GM12864 (cell line): ENCODE measurements at regions not wholly inside any gene's neighbourhood (a gene's known extent, or its start where the extent isn't known, plus 50 kb on each side); places are given as distances from the start of the nearest gene placed in this dataset.

Experiments
- DNase-seq: peaks from one replicate; pipeline ENCODE4 v3.0.0-alpha.2; 2011; ENCODE audit warnings: low read depth
- H3K4me3 ChIP-seq: 2 replicates; pipeline ENCODE4 v1.5.1; 2011; ENCODE audit warnings: mild to moderate bottlenecking, low read depth, low read length, control low read depth
- TF ChIP-seq, protein P1 (sequence below): IDR thresholded peaks from 2 replicates; pipeline ENCODE4 v1.5.1; 2011; ENCODE audit warnings: low read depth, mild to moderate bottlenecking, moderate library complexity, low read length, control low read depth, inconsistent platforms; ENCODE audit errors: missing control alignments

DNA sequence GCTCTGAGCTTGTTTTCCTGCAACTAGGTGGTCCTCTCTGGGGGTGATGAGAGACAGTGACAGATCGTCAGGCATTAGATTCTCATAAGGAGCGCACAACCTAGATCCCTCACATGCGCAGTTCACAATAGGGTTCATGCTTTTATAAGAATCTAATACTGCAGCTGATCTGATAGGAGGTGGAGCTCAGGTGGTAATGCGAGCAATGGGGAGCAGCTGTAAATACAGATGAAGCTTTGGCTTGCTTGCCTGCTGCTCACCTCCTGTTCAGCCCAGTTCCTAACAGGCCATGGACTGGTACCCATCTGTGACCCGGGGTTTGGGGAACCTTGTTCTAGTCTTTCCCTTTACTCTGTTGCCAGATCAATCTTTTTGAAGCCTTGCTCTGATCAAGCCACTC is 89.5 kb upstream of the POU5F2 start:
- no peak for DNase-seq
- TF ChIP-seq, protein P1, sequence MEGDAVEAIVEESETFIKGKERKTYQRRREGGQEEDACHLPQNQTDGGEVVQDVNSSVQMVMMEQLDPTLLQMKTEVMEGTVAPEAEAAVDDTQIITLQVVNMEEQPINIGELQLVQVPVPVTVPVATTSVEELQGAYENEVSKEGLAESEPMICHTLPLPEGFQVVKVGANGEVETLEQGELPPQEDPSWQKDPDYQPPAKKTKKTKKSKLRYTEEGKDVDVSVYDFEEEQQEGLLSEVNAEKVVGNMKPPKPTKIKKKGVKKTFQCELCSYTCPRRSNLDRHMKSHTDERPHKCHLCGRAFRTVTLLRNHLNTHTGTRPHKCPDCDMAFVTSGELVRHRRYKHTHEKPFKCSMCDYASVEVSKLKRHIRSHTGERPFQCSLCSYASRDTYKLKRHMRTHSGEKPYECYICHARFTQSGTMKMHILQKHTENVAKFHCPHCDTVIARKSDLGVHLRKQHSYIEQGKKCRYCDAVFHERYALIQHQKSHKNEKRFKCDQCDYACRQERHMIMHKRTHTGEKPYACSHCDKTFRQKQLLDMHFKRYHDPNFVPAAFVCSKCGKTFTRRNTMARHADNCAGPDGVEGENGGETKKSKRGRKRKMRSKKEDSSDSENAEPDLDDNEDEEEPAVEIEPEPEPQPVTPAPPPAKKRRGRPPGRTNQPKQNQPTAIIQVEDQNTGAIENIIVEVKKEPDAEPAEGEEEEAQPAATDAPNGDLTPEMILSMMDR: no peak
- H3K4me3 ChIP-seq: no peak overlapping the region

DNA sequence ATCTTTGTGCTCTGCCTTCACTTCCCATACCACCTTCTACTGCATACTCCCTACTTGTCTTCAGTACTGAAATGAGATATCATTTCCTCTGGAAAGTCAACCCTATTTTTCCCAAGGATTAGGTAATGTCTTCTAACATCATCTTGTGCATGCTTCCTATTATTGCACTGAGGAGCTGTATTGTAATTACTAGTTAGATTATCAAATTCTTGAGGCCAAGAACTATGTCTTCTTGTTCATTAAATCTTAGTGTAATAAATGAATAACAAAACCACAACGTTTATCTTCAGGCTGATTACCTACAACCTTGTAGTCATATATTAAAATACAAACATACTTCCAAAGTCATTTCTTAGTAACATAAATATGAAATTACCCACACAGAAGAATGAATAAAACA is 87.9 kb upstream of the POU5F2 start:
- TF ChIP-seq, protein P1: no peak
- H3K4me3 ChIP-seq: no peak overlapping the region
- DNase-seq: no peak

DNA sequence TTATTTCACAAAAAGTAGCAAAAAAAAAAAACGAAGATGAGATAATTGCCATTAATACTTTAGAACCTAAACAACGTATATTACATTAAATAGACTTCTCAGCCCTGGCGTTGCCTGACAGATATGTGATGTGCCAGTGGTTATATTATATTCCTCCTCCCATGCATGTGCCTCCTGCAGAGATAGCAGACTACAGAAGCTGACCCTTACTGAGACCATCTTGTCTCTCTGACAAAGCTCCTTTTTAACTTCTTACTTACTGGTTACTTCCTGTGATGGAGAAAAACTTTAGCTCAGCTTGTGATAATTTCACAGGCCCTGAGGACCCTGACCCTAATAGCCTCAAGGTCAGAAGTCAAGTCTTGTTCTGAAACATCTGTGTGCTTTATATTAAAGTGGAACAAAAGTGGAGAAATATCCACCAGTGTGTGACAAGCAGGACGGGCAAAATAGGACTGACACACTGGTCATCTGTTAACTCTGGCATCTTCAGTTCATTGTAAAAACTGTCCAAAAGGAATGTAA is 80.6 kb upstream of the POU5F2 start:
- no peak for DNase-seq
- TF ChIP-seq, protein P1: no peak
- H3K4me3 ChIP-seq: no peak overlapping the region

DNA sequence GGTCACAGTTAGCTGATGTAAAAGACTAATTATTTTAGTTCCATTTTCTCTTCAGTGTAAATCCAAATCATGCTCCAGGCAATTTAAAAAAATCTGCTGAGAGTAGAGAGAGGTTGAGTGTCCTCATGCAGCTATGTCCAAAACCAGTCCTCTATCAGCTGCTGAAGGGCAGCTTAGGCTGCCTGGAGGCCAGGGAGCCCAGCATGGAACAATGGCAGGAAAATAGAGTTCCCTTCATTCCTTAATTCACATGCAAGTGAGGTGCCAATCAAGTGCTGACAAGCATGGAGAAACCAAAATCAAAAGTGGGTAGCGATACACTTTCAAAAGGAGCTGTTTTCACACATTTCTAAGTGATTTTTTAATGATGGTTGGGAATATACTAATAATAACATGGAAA is 78.3 kb upstream of the POU5F2 start:
- DNase-seq: no peak
- TF ChIP-seq, protein P1: no peak
- H3K4me3 ChIP-seq: no peak overlapping the region

DNA sequence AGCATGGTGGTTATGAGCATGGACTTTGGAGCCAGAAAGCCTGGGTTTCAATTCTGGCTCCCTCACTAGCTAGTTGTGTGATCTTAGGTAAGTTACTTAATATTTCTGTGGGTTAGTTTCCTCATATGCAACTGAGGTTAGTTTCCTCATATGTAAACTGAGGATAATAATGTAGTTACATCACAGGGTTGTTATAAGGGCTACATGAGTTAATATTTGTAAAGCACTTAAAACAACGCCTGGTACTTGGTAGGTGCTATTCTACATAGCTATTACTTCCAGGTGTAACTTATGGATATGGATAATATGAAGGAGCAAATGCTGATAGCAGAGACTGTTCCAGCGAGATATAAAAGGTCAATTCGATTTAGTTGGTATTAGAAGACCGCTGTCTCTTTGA is 69.4 kb upstream of the POU5F2 start:
- DNase-seq: no peak
- TF ChIP-seq, protein P1: no peak

DNA sequence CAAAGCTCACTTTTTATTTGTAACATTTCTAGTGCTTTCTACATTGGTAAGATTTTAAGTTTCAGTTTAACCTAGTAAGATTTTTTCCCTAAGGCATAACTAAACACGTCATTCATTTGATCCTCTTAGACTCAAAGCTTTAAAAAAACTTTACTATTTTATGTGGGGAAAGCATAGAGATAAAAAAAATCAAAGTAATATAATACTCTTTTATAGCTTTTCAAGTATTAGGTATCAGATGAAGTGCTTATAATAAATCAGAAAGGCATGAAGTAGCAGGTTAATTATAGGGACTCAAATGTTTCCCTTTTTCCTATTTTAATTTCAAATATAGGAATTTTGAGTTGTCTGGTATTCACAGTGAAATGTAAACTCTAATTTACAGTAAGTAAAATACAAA is 68.0 kb upstream of the POU5F2 start:
- no peak for DNase-seq
- TF ChIP-seq, protein P1: no peak
- no peak overlapping the region for H3K4me3 ChIP-seq

More for the DNA sequence above, 69.4 kb upstream of the POU5F2 start:
- H3K4me3 ChIP-seq: no peak overlapping the region

DNA sequence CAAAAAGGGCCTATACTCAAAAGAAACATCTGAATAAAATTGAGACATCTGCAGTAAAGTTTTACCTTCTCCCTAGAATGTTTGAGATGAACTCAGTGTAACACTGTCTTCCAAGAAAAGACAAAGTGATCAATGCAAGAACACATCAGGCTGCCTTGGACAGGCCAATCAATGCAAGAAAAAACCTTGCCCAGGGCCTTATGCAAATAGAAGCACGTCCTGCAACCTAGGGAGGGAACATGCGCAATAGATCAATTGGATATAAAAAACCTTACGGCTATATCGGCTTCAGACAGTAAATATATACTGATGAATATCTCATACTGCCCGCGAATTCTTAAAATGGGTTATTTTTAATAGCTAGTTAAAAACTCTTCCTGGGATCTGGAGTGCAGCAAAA is 66.4 kb upstream of the POU5F2 start:
- no peak for DNase-seq
- TF ChIP-seq, protein P1: no peak
- no peak overlapping the region for H3K4me3 ChIP-seq
